ENCODE measurements at regions not wholly inside any gene's neighbourhood (a gene's known extent, or its start where the extent isn't known, plus 50 kb on each side); places are given as distances from the start of the nearest gene placed in this dataset.

DNA sequence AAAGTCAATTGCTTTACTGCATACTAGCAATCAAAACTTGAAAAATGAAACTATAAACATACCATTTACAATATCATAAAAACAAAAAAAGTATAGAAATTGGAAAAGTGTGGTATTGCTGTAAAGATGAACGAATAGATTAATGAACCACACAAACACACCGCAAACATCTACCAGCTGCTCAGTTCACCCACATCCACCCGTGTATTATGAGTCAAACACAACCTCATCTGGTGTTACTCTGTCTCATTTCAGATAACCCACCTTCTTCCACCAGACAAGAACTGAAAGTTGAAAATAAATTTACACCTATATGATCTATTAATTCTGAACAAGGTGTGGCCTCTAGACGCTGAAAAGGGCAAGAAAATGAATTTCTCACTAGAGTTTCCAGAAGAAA lies 53.3 kb downstream of the BLID start:
- peaks cover 6 to 23% (median 14%) of the 10 kb centered on the region in 6 donors for H3K9me3 Mint-ChIP-seq
- no peak for DNase-seq
- no peaks in the 10 kb centered on the region for H3K4me1 Mint-ChIP-seq
- no peak overlapping the region for H3K27ac Mint-ChIP-seq
- H3K27me3 Mint-ChIP-seq (ENCODE audit: low read depth in 3 of 3), result peaks cover 6 to 11% (median 6%) of the 10 kb centered on the region in 3 donors
- peaks cover 3 to 6% (median 4%) of the 10 kb centered on the region in 3 donors for H3K36me3 Mint-ChIP-seq
- H3K4me3 Mint-ChIP-seq, result no peak overlapping the region

DNA sequence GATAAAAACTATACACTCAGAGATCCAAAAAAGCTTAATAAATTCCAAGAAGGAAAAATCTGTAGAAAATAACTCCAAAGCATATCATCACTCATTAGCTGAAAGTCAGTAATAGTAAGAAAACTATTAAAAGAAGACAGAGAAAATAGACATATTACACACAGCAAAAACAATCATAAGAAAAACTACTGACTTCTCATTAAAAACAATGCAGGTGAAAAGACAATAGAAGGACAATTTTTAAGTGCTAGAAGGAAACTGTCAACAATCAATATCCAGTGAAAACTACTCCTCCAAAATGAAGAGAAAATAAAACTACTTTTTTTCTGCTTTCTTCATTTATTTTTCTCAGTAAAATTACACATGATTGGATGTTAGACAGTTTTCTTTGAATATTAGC lies 56.5 kb downstream of the BLID start:
- peaks cover 3 to 9% (median 6%) of the 10 kb centered on the region in 3 donors for H3K27me3 Mint-ChIP-seq (ENCODE audit: low read depth in 3 of 3)
- H3K9me3 Mint-ChIP-seq, result peaks cover 8 to 23% (median 14%) of the 10 kb centered on the region in 6 donors
- H3K36me3 Mint-ChIP-seq, result peaks cover 3 to 6% (median 4%) of the 10 kb centered on the region in 3 donors
- no peaks in the 10 kb centered on the region for H3K4me1 Mint-ChIP-seq
- H3K27ac Mint-ChIP-seq, result no peak overlapping the region
- no peak overlapping the region for H3K4me3 Mint-ChIP-seq
- DNase-seq, result no peak

DNA sequence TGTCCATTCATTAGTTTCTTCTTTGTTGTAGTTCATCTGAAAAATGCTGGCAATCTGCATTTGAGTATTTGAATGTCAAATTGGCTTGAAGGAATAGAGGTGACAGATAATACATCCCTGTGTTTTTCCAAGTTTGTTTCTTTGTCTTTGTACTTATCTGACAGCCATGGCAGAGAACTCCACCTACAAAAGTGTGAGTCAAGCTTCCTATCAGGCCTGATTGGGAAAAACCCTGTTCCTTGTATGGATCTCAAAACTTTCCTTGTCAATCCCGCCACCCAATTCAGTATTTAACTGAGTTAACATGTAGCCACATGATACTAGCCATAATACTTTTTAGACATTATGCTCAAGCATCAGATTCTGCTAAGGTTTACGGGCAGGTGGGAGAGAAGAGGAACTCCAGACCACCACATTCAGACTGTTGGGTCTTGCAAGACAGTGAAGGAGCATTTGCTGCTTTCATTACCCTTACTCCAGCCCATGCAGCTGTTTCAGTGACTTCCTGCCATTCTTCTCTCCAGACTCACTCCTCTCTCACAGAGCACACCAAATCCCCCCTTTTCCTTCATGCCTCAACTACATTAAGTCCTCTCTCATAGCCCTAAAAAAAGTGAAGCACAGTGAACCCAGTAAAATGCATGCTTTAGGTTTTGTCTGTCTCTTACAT lies 65.9 kb downstream of the BLID start:
- Mint-ChIP-seq H3K27me3 (ENCODE audit: low read depth in 3 of 3) (peaks cover 3 to 12% (median 4%) of the 10 kb centered on the region in 3 donors), H3K9me3 (peaks cover 0 to 6% (median 2%) of the 10 kb centered on the region in 6 donors), H3K36me3 (no peaks in the 10 kb centered on the region), H3K4me3 (no peak overlapping the region), H3K4me1 (no peaks in the 10 kb centered on the region), H3K27ac (no peak overlapping the region)
- no peak for DNase-seq

DNA sequence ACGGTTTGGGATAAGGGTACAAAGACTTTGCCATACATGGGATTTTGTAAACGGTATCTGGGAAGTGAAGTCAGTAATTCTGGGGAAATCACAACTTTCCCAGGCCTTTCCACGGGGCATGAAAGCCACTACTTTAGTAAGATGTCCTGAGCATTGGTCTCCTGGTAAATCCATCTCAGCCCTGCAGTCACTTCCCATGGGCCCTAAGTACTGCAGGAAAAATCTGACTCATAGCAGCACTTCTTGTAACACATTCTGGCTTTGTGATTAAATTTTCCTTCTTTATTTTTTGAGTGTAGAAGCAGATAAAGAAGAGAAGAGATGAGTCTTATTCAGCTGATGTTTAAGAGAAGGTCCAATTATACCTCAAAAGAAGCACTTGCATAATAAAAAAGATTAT lies 67.6 kb downstream of the BLID start:
- Mint-ChIP-seq H3K36me3 (no peaks in the 10 kb centered on the region), H3K27ac (no peak overlapping the region), H3K9me3 (peaks cover 0 to 6% (median 1%) of the 10 kb centered on the region in 6 donors), H3K4me1 (no peaks in the 10 kb centered on the region), H3K27me3 (ENCODE audit: low read depth in 3 of 3) (peaks cover 3 to 12% (median 4%) of the 10 kb centered on the region in 3 donors), H3K4me3 (no peak overlapping the region)
- no peak for DNase-seq

GRCh38 chr11:122046846-122047245 lies 69.2 kb downstream of the BLID start:
- H3K9me3 Mint-ChIP-seq, result peaks cover 0 to 4% (median under 1%) of the 10 kb centered on the region in 6 donors
- H3K36me3 Mint-ChIP-seq, result no peaks in the 10 kb centered on the region
- H3K4me3 Mint-ChIP-seq, result no peak overlapping the region
- H3K4me1 Mint-ChIP-seq, result no peaks in the 10 kb centered on the region
- H3K27me3 Mint-ChIP-seq (ENCODE audit: low read depth in 3 of 3), result peaks cover 3 to 5% (median 4%) of the 10 kb centered on the region in 3 donors
- H3K27ac Mint-ChIP-seq, result no peak overlapping the region
- DNase-seq, result no peak

- no peak overlapping the region for H3K27ac Mint-ChIP-seq
- H3K4me3 Mint-ChIP-seq, result no peak overlapping the region
- no peak for DNase-seq
- H3K27me3 Mint-ChIP-seq (ENCODE audit: low read depth in 3 of 3), result peaks cover 3 to 4% (median 3%) of the 10 kb centered on the region in 3 donors
- H3K9me3 Mint-ChIP-seq, result peaks cover 0 to 4% (median 0%) of the 10 kb centered on the region in 6 donors
- H3K36me3 Mint-ChIP-seq, result no peaks in the 10 kb centered on the region
- no peaks in the 10 kb centered on the region for H3K4me1 Mint-ChIP-seq
These were observed 69.6 kb downstream of the BLID start for GRCh38 chr11:122046438-122046837.

DNA sequence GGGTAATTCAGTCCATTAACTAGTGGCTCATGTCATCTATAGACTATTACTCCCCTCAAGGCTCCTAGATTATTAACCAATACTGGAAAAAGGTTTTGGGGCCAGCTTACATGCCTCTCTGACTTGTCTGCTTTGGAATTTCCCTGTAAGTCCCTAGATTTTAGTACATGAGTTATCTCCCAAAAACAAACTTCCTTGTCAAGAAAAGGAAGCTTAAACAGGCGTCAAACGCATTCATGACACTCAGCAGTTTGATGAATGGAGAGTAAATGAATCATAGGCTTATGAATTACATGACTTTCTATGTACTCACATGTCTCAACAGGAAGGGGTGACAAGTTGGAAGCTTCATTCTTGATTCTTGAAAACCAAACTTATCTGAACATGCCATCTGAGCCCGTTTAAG lies 70.8 kb downstream of the BLID start:
- H3K36me3 Mint-ChIP-seq, result no peaks in the 10 kb centered on the region
- H3K27ac Mint-ChIP-seq, result no peak overlapping the region
- no peaks in the 10 kb centered on the region for H3K4me1 Mint-ChIP-seq

DNA sequence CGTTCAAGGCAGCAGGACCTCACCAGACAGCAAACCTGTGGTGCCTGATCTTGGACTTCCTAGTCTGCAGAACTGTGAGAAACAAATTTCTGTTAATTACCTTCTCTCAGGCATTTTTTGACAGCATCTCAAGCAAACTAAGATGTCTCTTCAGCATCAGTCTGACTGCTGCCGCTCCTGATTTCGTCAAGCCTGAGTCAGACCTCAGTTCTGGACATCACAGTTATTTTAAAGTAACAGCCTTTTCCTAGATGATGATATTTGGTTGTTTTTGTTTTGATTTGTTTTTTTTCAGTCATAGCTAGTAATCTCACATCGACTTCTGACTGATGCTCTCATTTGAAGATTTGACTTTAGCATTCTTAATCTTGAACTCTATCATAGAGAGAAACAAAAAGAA lies 71.9 kb downstream of the BLID start:
- H3K4me1 Mint-ChIP-seq, result no peaks in the 10 kb centered on the region
- no peak for DNase-seq
- no peaks in the 10 kb centered on the region for H3K36me3 Mint-ChIP-seq
- no peaks in the 10 kb centered on the region for H3K9me3 Mint-ChIP-seq
- no peak overlapping the region for H3K27ac Mint-ChIP-seq
- no peak overlapping the region for H3K4me3 Mint-ChIP-seq
- H3K27me3 Mint-ChIP-seq (ENCODE audit: low read depth in 3 of 3), result peaks cover 0 to 3% (median 2%) of the 10 kb centered on the region in 3 donors

More for the DNA sequence above, 70.8 kb downstream of the BLID start:
- Mint-ChIP-seq H3K9me3 (peaks cover 0 to 4% (median 0%) of the 10 kb centered on the region in 6 donors), H3K27me3 (ENCODE audit: low read depth in 3 of 3) (peaks cover 0 to 3% (median 2%) of the 10 kb centered on the region in 3 donors), H3K4me3 (no peak overlapping the region)
- no peak for DNase-seq

GRCh38 chr11:122042981-122043380 lies 73.0 kb downstream of the BLID start:
- no peaks in the 10 kb centered on the region for H3K9me3 Mint-ChIP-seq
- no peaks in the 10 kb centered on the region for H3K36me3 Mint-ChIP-seq
- H3K4me1 Mint-ChIP-seq, result no peaks in the 10 kb centered on the region
- H3K4me3 Mint-ChIP-seq, result no peak overlapping the region
- peaks cover 2 to 3% (median 2%) of the 10 kb centered on the region in 3 donors for H3K27me3 Mint-ChIP-seq (ENCODE audit: low read depth in 3 of 3)
- no peak for DNase-seq
- H3K27ac Mint-ChIP-seq, result no peak overlapping the region

GRCh38 chr11:122040464-122040863 lies 75.6 kb downstream of the BLID start:
- peaks cover 0 to 3% (median 3%) of the 10 kb centered on the region in 3 donors for H3K27me3 Mint-ChIP-seq (ENCODE audit: low read depth in 3 of 3)
- no peak overlapping the region for H3K27ac Mint-ChIP-seq
- no peaks in the 10 kb centered on the region for H3K4me1 Mint-ChIP-seq
- H3K4me3 Mint-ChIP-seq, result no peak overlapping the region
- no peak for DNase-seq
- no peaks in the 10 kb centered on the region for H3K36me3 Mint-ChIP-seq
- no peaks in the 10 kb centered on the region for H3K9me3 Mint-ChIP-seq

DNA sequence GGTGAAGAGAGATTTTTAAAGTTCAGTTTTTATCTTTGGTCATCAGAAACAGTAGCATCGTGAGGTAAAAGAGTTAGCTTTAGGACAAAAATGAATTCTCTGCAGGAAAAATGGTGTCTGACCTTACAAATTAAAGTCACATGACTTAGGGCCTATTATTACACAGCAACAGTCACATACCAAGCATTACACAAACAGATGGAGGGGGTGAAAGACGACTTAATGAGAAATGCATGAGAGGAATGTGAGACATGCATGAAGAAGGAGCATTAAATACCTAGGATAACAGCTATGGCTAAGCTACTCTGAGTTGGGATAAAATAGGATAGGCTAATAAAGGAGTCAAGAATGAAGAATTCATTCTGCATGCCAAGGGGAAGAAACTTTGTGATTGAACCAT lies 77.5 kb downstream of the BLID start:
- Mint-ChIP-seq H3K27ac (no peak overlapping the region), H3K4me3 (no peak overlapping the region), H3K27me3 (ENCODE audit: low read depth in 3 of 3) (peaks cover 0 to 4% (median 3%) of the 10 kb centered on the region in 3 donors), H3K4me1 (no peaks in the 10 kb centered on the region), H3K36me3 (no peaks in the 10 kb centered on the region), H3K9me3 (no peaks in the 10 kb centered on the region)
- DNase-seq, result no peak

- Mint-ChIP-seq H3K36me3 (no peaks in the 10 kb centered on the region), H3K9me3 (peaks cover 0 to 2% (median 0%) of the 10 kb centered on the region in 6 donors), H3K4me1 (no peaks in the 10 kb centered on the region), H3K4me3 (no peak overlapping the region), H3K27ac (no peak overlapping the region), H3K27me3 (ENCODE audit: low read depth in 3 of 3) (peaks cover 0 to 6% (median 3%) of the 10 kb centered on the region in 3 donors)
- no peak for DNase-seq
These were observed 78.1 kb downstream of the BLID start for GRCh38 chr11:122037911-122038310.

GRCh38 chr11:122036493-122036892 lies 79.5 kb downstream of the BLID start:
- Mint-ChIP-seq H3K27me3 (ENCODE audit: low read depth in 3 of 3) (peaks cover 2 to 6% (median 3%) of the 10 kb centered on the region in 3 donors), H3K4me1 (no peaks in the 10 kb centered on the region), H3K36me3 (no peaks in the 10 kb centered on the region), H3K27ac (no peak overlapping the region), H3K4me3 (no peak overlapping the region), H3K9me3 (peaks cover 0 to 2% (median 0%) of the 10 kb centered on the region in 6 donors)
- DNase-seq, result no peak

- H3K27me3 Mint-ChIP-seq (ENCODE audit: low read depth in 3 of 3), result peaks cover 2 to 6% (median 3%) of the 10 kb centered on the region in 3 donors
- no peak for DNase-seq
- H3K9me3 Mint-ChIP-seq, result peaks cover 0 to 2% (median 0%) of the 10 kb centered on the region in 6 donors
- no peaks in the 10 kb centered on the region for H3K4me1 Mint-ChIP-seq
- H3K27ac Mint-ChIP-seq, result no peak overlapping the region
- H3K36me3 Mint-ChIP-seq, result no peaks in the 10 kb centered on the region
- H3K4me3 Mint-ChIP-seq, result no peak overlapping the region
These were observed 80.0 kb downstream of the BLID start for GRCh38 chr11:122036018-122036417.

DNA sequence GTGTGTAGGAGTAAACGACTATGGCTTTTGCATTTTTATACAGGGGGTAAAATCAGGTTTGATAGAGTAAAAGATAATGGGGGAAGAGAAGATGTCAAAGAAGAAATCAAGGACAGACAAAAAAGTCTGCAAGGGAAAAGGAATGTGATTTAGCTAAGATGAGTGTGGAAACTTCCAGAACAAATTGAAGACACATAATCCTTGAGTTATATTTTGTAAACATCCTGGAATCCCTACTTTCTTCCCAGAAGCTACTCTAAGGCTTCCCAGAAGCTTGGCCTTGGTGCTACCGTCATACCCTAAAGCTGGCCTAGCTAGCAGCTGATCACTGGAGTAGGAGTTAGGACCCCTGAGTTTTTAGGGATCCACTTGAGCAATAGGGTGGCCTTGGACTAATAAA lies 82.4 kb downstream of the BLID start:
- Mint-ChIP-seq H3K9me3 (peaks cover 0 to 2% (median 0%) of the 10 kb centered on the region in 6 donors), H3K27ac (no peak overlapping the region), H3K4me3 (no peak overlapping the region), H3K4me1 (no peaks in the 10 kb centered on the region), H3K27me3 (ENCODE audit: low read depth in 3 of 3) (peaks cover 3 to 4% (median 3%) of the 10 kb centered on the region in 3 donors), H3K36me3 (no peaks in the 10 kb centered on the region)
- DNase-seq, result no peak

Measured in immature natural killer cell (primary cell).